Amygdala (tissue), 56 donors: ENCODE measurements at regions not wholly inside any gene's neighbourhood (a gene's known extent, or its start where the extent isn't known, plus 50 kb on each side); places are given as distances from the start of the nearest gene placed in this dataset.

ENCODE experiments used
- DNase-seq, 56 donors: peaks; one replicate each; lab custom pipeline; 2025; lab: John Stamatoyannopoulos, UW

- DNase-seq, result no peak
Observed at GRCh38 chr12:93011100-93011499, 82.0 kb upstream of the EEA1 start.

DNA sequence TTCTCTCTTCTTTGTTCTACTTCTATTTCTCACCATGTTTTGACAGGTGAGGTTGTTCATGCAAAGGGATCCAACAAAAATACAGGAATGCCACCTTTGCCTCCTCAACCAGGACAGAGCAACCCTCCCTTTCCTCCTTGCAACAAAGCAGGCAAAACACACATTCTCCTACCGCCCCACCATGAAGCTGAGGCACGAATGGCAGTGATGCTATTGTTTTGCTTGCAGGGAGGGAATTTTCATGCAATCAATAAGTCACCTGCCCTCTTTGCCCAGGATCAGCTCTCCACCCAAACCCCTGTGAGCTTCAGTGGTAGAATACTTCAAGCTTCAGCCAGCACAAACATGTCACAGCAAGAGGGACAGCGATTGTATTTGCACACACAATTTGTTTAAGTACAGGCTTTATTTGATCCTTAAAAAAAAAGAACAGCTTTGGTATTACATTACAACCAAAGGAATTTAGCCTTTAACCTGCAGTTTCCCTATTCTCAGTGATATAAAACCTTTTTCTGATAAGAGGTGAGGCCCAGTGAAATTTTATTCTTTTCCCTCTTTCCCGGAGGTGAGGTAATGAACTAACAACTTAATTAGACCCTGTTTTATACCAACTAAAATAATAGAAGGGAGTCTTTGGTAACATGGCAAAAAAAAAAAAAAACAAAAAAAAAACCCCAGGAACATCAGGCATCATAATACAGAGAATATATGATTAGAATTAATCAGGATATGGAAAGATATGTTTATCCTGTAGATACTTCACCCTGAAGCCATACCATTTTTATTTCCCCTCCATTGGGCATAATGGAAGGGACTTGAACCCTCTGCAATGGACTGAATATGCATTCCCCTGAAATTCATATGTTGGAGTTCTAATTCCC lies 87.0 kb upstream of the EEA1 start:
- DNase-seq, result no peak

GRCh38 chr12:93016752-93017350 lies 87.8 kb upstream of the EEA1 start:
- DNase-seq, result peak in 24 of 56 donors; percentile 2 to 52 (median 20)

DNA sequence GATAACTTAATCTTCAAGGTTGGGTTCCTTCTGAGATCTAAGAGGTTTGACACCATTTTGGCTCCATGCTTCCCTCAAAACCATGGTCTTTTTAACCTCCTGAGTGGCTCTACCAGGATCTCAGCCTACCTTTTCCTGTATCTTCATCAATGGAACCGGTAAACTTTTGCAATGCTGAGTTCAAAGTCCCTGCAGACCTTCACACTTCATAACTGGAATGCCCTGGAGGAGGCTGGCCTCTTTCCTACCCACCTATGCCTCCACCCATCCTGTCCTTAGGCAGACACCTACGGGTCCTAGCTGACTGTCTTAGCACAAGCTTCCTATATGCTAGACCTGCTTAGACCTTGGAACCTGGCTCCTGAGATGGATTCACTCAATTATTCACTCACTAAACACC lies 89.5 kb upstream of the EEA1 start:
- no peak for DNase-seq

- no peak for DNase-seq
Observed at GRCh38 chr12:93019212-93019927, 90.3 kb upstream of the EEA1 start.

GRCh38 chr12:93019975-93020630 lies 91.0 kb upstream of the EEA1 start:
- no peak for DNase-seq

DNA sequence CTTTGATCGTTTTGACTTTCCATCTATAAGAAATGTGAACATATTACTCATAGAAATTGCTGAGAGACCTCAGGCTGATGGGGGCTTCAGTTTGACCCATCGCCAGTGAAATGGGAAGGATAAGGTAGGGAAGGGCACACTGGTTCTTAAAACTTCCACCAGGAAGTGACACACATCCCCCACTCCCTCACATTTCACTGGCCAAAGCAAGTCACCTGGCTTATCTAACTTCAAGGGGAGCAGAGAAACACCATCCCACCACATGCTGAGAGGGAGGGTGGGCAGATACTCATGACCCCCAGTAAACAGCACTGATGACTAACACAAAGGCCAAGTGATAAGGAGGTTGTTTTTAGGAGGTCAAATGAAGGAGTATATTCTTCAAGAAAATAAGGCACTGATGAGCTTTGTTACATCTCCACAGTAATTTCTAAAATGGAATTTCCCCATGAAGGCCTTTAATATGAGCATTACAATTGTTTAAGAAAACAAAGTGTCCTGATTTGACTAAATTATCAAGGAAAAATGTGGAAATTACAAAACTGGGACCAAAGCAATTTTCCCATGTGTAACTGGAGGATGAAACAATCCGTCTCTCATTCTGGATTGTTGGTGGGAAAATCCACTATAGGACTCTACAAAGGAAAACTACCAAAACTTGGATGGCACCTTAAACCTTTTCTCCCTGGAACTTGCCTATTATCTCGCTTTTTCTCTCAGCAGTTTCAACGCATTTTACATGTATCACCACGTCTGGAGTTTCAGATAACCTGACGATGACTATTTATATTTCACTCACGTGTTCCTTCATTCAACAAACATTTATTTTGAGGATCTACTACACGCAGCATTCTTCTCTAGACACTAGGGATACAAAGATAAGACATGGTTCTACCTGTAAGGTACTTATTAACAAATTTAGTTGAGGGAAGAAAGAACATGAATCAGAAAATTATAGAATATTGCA lies 91.8 kb upstream of the EEA1 start:
- no peak for DNase-seq

- DNase-seq, result no peak
Observed at GRCh38 chr12:93022603-93023340, 93.7 kb upstream of the EEA1 start.

DNA sequence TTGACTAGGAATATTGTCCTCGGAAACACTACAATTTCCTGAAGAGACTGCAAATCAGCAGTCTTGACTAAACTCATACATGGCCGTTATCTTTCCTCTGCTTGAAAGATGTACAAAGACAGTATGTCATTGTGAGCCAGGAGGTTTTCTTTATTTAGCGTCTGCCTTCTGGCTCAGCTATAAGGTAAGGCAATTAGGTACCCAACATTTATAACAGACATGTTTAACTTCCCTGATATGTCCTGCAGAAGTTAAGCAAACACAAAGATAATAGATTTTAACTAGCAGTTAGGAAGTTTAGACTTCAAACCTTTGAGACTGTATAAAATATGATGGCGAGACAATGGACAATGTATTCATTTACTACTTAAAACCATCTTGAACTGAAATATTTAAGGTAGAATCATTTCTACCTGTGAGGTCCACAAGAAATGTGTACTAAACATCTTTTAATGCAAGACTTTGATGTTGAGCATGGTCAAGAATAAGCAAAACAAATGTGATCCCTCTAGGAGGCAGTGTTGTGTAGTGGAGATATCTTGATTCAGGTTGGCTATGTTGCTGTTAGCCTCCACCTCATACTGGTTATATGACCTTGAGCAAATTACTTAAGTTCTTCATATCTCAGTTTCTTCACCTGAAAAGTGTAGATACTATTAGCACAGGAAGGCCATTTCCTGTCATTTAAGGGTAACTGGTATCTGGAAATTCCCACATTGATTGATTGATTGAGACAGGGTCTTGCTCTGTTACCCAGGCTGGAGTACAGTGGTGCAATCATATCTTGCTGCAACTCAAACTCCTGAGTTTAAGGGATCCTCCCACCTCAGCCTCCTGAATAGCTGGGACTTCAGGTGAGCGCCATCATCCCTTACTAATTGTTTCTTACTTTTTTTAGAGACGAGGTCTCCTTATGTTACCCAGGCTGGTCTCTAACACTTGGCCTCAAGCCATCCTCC lies 96.3 kb upstream of the EEA1 start:
- no peak for DNase-seq

- DNase-seq, result no peak
Observed at GRCh38 chr12:93027041-93027440, 97.9 kb upstream of the EEA1 start.

DNA sequence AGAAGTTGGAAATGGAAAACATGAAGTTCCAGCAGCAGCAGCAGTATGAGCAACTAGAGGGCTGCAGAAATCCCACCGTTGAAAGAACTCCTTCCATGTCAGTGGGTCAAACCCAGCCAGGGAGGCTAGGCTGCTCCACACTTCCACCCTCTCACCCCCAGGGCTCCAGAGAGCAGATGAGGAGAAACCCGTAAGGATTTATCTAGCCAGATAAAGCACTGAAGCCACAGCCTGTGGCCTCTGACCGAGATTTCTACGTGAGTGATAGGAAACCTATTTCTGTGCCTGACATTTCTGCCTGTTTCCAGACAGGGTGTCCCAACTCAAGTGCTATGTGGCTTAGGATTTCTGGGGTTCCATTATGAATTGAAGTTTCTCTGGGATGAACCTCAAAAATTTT lies 100.0 kb upstream of the EEA1 start:
- DNase-seq, result no peak

DNA sequence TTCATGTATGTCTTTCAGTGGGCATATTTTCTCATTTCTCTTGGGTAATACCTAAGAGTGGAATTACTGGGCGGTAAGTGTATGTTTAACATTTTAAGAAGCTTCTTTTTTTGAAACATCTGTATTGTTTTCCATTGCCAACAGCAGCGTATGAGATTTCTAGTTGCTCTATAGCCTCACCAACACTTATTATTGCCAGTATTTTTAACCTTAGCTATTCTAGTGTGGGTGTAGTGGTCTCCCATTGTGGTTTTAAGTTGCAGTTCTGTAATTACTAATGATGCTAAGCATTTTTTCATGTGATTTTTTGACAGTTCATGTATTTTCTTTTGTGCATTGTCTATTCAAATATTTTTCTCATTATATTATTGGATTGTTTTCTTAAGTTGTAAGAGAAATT lies 101.9 kb upstream of the EEA1 start:
- no peak for DNase-seq

- no peak for DNase-seq
Observed at GRCh38 chr12:93032758-93033157, 103.7 kb upstream of the EEA1 start.

GRCh38 chr12:93033948-93034347 lies 104.9 kb upstream of the EEA1 start:
- no peak for DNase-seq

DNA sequence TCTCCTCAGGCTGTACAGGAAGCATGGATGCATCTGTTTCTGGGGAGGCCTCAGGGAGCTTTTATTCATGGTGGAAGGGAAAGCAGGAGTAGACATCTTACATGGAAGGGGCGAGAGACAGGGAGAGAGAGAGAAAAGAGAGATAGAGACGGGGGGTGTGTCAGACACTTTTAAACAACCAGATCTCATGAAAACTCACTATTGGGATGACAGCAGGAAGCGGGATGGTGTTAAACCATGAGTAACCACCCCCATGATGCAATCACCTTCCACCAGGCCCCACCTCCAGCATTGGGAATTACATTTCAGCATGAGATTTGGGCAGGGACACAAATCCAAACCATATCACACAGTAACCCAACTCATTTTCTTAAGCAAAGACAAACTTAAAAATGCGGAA lies 110.0 kb upstream of the EEA1 start:
- DNase-seq, result no peak

GRCh38 chr12:93039930-93040329 lies 110.8 kb upstream of the EEA1 start:
- DNase-seq, result no peak

DNA sequence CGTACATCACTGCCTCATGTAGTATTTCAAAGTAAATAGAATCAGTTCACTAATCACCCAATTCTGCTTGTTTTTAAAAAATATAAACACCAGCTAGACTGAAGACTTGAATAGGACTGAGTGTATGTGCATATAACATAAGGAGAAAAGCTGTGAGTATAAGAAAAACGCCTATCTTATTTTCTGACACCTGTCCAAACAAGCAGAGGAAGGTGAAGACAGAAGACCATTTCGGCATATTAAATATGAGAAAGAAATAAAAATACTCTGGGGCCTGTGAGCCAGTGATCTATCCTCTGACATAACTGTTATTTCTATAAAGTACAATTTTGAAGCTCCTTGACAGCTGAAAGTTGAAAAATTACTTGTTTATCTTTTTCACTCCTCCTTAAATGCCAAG lies 111.3 kb upstream of the EEA1 start:
- no peak for DNase-seq

- no peak for DNase-seq
Observed at GRCh38 chr12:93041416-93041815, 112.3 kb upstream of the EEA1 start.
